WTC11 (cell line): ENCODE measurements at regions not wholly inside any gene's neighbourhood (a gene's known extent, or its start where the extent isn't known, plus 50 kb on each side); places are given as distances from the start of the nearest gene placed in this dataset.

Experiments
- ATAC-seq: fragments of 200-7000 bp; cut with Tn5 transposase; 2 replicates; pipeline ENCODE4 v1.10.0; 2021; ENCODE audit warnings: mild to moderate bottlenecking, moderate library complexity
- CTCF ChIA-PET: fragments of 300-600 bp; sonication (Branson Sonifier 250); formaldehyde crosslinking; loops from one replicate; lab custom pipeline; 2021; ENCODE audit warnings: antibody characterized with exemption; lab: Charles Lee
- POLR2A ChIA-PET: fragments of 350-600 bp; sonication (Branson Sonifier 250); formaldehyde crosslinking; loops from one replicate; lab custom pipeline; 2021; ENCODE audit warnings: antibody characterized with exemption; lab: Charles Lee
- DNase-seq: peaks from one replicate; pipeline ENCODE4 v3.0.0; 2021; ENCODE audit warnings: low spot score
- H3K27ac Mint-ChIP-seq: 2 replicates; pipeline ENCODE4 v1.8.0; 2021; ENCODE audit warnings: mixed read lengths
- H3K27me3 Mint-ChIP-seq: 2 replicates; pipeline ENCODE4 v1.8.0; 2021; ENCODE audit warnings: low read depth, mild to moderate bottlenecking, moderate library complexity, mixed read lengths
- H3K36me3 Mint-ChIP-seq: 2 replicates; pipeline ENCODE4 v1.8.0; 2021; ENCODE audit warnings: mixed read lengths
- H3K4me1 Mint-ChIP-seq: 2 replicates; pipeline ENCODE4 v1.8.0; 2022; ENCODE audit warnings: mixed read lengths
- H3K4me3 Mint-ChIP-seq: 2 replicates; pipeline ENCODE4 v1.8.0; 2021; ENCODE audit warnings: mild to moderate bottlenecking, moderate library complexity, mixed read lengths
- H3K9me3 Mint-ChIP-seq: 2 replicates; pipeline ENCODE4 v1.8.0; 2021; ENCODE audit warnings: mixed read lengths
- ATF1 ChIP-seq: sonication (generic); formaldehyde crosslinking; IDR thresholded peaks from 2 replicates; pipeline ENCODE4 v1.8.1; 2023; ENCODE audit warnings: mild to moderate bottlenecking, moderate library complexity, missing genetic modification reagents
- ATF2 ChIP-seq: sonication (generic); formaldehyde crosslinking; IDR thresholded peaks from 2 replicates; pipeline ENCODE4 v1.8.1; 2022; ENCODE audit warnings: low read depth, missing genetic modification reagents, borderline replicate concordance
- ATF3 ChIP-seq: sonication (generic); formaldehyde crosslinking; conservative IDR thresholded peaks from 2 replicates; pipeline ENCODE4 v1.8.1; 2022; ENCODE audit warnings: mild to moderate bottlenecking, missing genetic modification reagents
- CREB1 ChIP-seq: sonication (generic); formaldehyde crosslinking; IDR thresholded peaks from 2 replicates; pipeline ENCODE4 v1.8.0; 2023; ENCODE audit warnings: mild to moderate bottlenecking, missing genetic modification reagents
- E2F4 ChIP-seq: sonication (generic); formaldehyde crosslinking; IDR thresholded peaks from 2 replicates; pipeline ENCODE4 v1.8.1; 2022; ENCODE audit warnings: low read depth, mild to moderate bottlenecking, moderate library complexity, missing genetic modification reagents, borderline replicate concordance
- FOXK1 ChIP-seq: sonication (generic); formaldehyde crosslinking; IDR thresholded peaks from 2 replicates; pipeline ENCODE4 v1.8.0; 2022; ENCODE audit warnings: mild to moderate bottlenecking, moderate library complexity, missing genetic modification reagents
- GTF2I ChIP-seq: fragments of 250-450 bp; sonication (Bioruptor Pico); conservative IDR thresholded peaks from 2 replicates; pipeline ENCODE4 v1.4.0; 2021; ENCODE audit warnings: mild to moderate bottlenecking
- JUN ChIP-seq: sonication (generic); formaldehyde crosslinking; IDR thresholded peaks from 2 replicates; pipeline ENCODE4 v1.8.0; 2023; ENCODE audit warnings: mild to moderate bottlenecking, missing genetic modification reagents
- KAT7 ChIP-seq: sonication (generic); formaldehyde crosslinking; IDR thresholded peaks from 2 replicates; pipeline ENCODE4 v1.8.1; 2023; ENCODE audit warnings: missing genetic modification reagents, mild to moderate bottlenecking, borderline replicate concordance
- MLX ChIP-seq: sonication (generic); formaldehyde crosslinking; IDR thresholded peaks from 2 replicates; pipeline ENCODE4 v1.8.1; 2023; ENCODE audit warnings: mild to moderate bottlenecking, missing genetic modification reagents, moderate library complexity
- NFYB ChIP-seq: sonication (generic); formaldehyde crosslinking; conservative IDR thresholded peaks from 2 replicates; pipeline ENCODE4 v1.8.0; 2022; ENCODE audit warnings: low read depth, missing genetic modification reagents
- PREB ChIP-seq: sonication (generic); formaldehyde crosslinking; IDR thresholded peaks from 2 replicates; pipeline ENCODE4 v1.8.1; 2022; ENCODE audit warnings: mild to moderate bottlenecking, missing genetic modification reagents, moderate library complexity, borderline replicate concordance
- SMAD3 ChIP-seq: sonication (generic); formaldehyde crosslinking; IDR thresholded peaks from 2 replicates; pipeline ENCODE4 v1.8.0; 2022; ENCODE audit warnings: missing genetic modification reagents, mild to moderate bottlenecking, borderline replicate concordance
- TCF7 ChIP-seq: sonication (generic); formaldehyde crosslinking; IDR thresholded peaks from 2 replicates; pipeline ENCODE4 v1.8.0; 2022; ENCODE audit warnings: mild to moderate bottlenecking, low read depth, missing genetic modification reagents, moderate library complexity
- TEAD1 ChIP-seq: sonication (generic); formaldehyde crosslinking; IDR thresholded peaks from 2 replicates; pipeline ENCODE4 v1.8.0; 2022; ENCODE audit warnings: mild to moderate bottlenecking, missing genetic modification reagents
- TP53 ChIP-seq: sonication (generic); formaldehyde crosslinking; IDR thresholded peaks from 2 replicates; pipeline ENCODE4 v1.8.1; 2023; ENCODE audit warnings: mild to moderate bottlenecking, missing genetic modification reagents
- ZBTB43 ChIP-seq: sonication (generic); formaldehyde crosslinking; IDR thresholded peaks from 2 replicates; pipeline ENCODE4 v1.8.1; 2023; ENCODE audit warnings: mild to moderate bottlenecking, missing genetic modification reagents
- ZNF138 ChIP-seq: sonication (generic); formaldehyde crosslinking; conservative IDR thresholded peaks from 2 replicates; pipeline ENCODE4 v1.8.1; 2022; ENCODE audit warnings: mild to moderate bottlenecking, moderate library complexity, missing genetic modification reagents
- ZNF423 ChIP-seq: fragments of 250-450 bp; sonication (Bioruptor Pico); IDR thresholded peaks from 2 replicates; pipeline ENCODE4 v2.1.2; 2022; ENCODE audit warnings: mild to moderate bottlenecking, moderate library complexity
- ZNF512 ChIP-seq: sonication (generic); formaldehyde crosslinking; IDR thresholded peaks from 2 replicates; pipeline ENCODE4 v1.8.1; 2022; ENCODE audit warnings: missing genetic modification reagents, borderline replicate concordance

GRCh38 chr1:63023637-63024036 lies 239.7 kb downstream of the ATG4C start:
- CTCF ChIA-PET, result interaction anchor here (0.7 to 1.1 kb wide), 4 partner anchors 125 to 884 kb away, joined by 3 to 8 read pairs (median 4); no protein-coding TSS in a partner anchor
- peaks cover 3% of the 10 kb centered on the region; the same call in 1 of the 2 replicates for H3K9me3 Mint-ChIP-seq

GRCh38 chr1:63024132-63024531 lies 240.2 kb downstream of the ATG4C start:
- CTCF ChIA-PET, result no interaction called here
- TF ChIP-seq ATF1 (CRISPR knock-in tag), result no peak
- TF ChIP-seq KAT7 (CRISPR knock-in tag), result no peak
- no peak for TF ChIP-seq ZBTB43 (CRISPR knock-in tag)
- no peak for TF ChIP-seq ATF2 (CRISPR knock-in tag)
- no peak for TF ChIP-seq ATF3
- TF ChIP-seq NFYB, result no peak
- no peak for TF ChIP-seq JUN (CRISPR knock-in tag)

More at GRCh38 chr1:63023637-63024036, 239.7 kb downstream of the ATG4C start:
- DNase-seq (no peak), ATAC-seq (no peak)
- no peaks in the 10 kb centered on the region; the same call in 1 of the 2 replicates for H3K27me3 Mint-ChIP-seq
- no peak overlapping the region for H3K27ac Mint-ChIP-seq
- TF ChIP-seq TCF7 (CRISPR knock-in tag) (no peak), ZNF423 (CRISPR knock-in tag) (no peak), E2F4 (CRISPR knock-in tag) (no peak), PREB (CRISPR knock-in tag) (no peak), FOXK1 (no peak), GTF2I (CRISPR knock-in tag) (no peak), SMAD3 (CRISPR knock-in tag) (no peak), ZNF512 (CRISPR knock-in tag) (no peak), TEAD1 (CRISPR knock-in tag) (no peak), TP53 (CRISPR knock-in tag) (no peak), MLX (CRISPR knock-in tag) (no peak), CREB1 (CRISPR knock-in tag) (no peak), ZNF138 (CRISPR knock-in tag) (no peak)
- peaks cover 11% of the 10 kb centered on the region; the same call in 1 of the 2 replicates for H3K4me1 Mint-ChIP-seq
- POLR2A ChIA-PET, result no interaction called here
- H3K36me3 Mint-ChIP-seq, result no peaks in the 10 kb centered on the region
- H3K4me3 Mint-ChIP-seq, result no peak overlapping the region

More at GRCh38 chr1:63024132-63024531, 240.2 kb downstream of the ATG4C start:
- no peaks in the 10 kb centered on the region for H3K36me3 Mint-ChIP-seq
- POLR2A ChIA-PET, result no interaction called here
- no peak for ATAC-seq
- H3K4me3 Mint-ChIP-seq, result no peak overlapping the region
- no peak for DNase-seq
- H3K27ac Mint-ChIP-seq, result no peak overlapping the region
- peaks cover 8% of the 10 kb centered on the region for H3K9me3 Mint-ChIP-seq
- no peaks in the 10 kb centered on the region; the same call in 1 of the 2 replicates for H3K27me3 Mint-ChIP-seq
- H3K4me1 Mint-ChIP-seq, result peaks cover 11% of the 10 kb centered on the region; the same call in 1 of the 2 replicates
